ENCODE measurements at regions not wholly inside any gene's neighbourhood (a gene's known extent, or its start where the extent isn't known, plus 50 kb on each side); places are given as distances from the start of the nearest gene placed in this dataset.

DNA sequence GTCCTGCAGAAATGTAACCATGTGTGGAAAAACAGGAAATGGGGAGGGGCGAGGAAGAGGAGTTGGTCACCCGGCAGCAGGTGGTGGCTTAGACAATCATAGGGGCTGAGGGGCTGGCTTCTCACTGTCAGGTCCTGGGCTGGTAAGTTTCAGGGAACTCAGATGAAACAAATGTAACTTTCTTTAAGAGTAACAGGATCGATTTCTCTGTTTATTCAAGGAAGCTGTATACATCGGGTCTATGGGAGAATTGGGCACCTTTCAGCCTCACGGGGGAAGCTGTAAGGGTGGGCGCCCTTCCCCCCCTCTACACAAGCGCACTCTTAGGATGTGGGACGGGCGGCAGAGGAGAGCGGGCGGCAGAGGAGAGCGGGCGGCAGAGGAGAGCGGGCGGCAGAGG lies 104.3 kb upstream of the SIMC1 start:
- TF ChIP-seq, protein P1, sequence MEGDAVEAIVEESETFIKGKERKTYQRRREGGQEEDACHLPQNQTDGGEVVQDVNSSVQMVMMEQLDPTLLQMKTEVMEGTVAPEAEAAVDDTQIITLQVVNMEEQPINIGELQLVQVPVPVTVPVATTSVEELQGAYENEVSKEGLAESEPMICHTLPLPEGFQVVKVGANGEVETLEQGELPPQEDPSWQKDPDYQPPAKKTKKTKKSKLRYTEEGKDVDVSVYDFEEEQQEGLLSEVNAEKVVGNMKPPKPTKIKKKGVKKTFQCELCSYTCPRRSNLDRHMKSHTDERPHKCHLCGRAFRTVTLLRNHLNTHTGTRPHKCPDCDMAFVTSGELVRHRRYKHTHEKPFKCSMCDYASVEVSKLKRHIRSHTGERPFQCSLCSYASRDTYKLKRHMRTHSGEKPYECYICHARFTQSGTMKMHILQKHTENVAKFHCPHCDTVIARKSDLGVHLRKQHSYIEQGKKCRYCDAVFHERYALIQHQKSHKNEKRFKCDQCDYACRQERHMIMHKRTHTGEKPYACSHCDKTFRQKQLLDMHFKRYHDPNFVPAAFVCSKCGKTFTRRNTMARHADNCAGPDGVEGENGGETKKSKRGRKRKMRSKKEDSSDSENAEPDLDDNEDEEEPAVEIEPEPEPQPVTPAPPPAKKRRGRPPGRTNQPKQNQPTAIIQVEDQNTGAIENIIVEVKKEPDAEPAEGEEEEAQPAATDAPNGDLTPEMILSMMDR (conservative IDR thresholded peaks at IDR 0.05; ENCODE audit: low read depth, low read length): no peak
- peak; percentile 60 for TF ChIP-seq EZH2 (IDR thresholded peaks at IDR 0.05; ENCODE audit: borderline replicate concordance, low read depth, low read length, poor library complexity, severe bottlenecking)

Data from A673 (cell line).